GM19463 (cell line): ENCODE measurements at regions not wholly inside any gene's neighbourhood (a gene's known extent, or its start where the extent isn't known, plus 50 kb on each side); places are given as distances from the start of the nearest gene placed in this dataset.
"Not testable (repeated sequence)": the region's sequence is repeated elsewhere in the genome, so short reads cannot be mapped to it uniquely, and the experiment has no call there.

Source experiments
- ATAC-seq: cut with Tn5 transposase; IDR thresholded peaks from one replicate; pipeline ENCODE4 v1.9.1; 2021; ENCODE audit warnings: mild to moderate bottlenecking, moderate library complexity; ENCODE audit not compliant: unreplicated experiment

- ATAC-seq, result no peak
Measured at GRCh38 chr2:224263571-224264043, 138.3 kb downstream of the FAM124B start.

DNA sequence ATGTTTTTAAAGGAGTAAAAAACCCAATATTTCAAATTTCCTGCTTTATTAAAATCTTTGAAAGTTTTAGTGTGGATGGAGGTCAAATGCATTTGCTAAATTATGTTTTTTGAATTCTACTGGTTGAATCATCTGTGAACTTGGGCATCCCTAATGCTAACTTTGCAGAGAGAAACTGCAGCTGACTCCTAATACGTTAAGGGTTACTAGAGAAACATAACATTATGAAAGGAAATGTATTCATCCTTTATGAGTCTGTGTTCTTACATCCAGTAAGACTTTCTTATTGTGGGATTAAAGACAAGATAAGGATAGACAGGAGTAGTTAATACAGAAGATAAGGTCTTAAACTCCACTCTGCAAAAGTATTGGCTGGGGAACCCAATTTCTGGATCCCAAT is 140.6 kb downstream of the FAM124B start:
- no peak for ATAC-seq

DNA sequence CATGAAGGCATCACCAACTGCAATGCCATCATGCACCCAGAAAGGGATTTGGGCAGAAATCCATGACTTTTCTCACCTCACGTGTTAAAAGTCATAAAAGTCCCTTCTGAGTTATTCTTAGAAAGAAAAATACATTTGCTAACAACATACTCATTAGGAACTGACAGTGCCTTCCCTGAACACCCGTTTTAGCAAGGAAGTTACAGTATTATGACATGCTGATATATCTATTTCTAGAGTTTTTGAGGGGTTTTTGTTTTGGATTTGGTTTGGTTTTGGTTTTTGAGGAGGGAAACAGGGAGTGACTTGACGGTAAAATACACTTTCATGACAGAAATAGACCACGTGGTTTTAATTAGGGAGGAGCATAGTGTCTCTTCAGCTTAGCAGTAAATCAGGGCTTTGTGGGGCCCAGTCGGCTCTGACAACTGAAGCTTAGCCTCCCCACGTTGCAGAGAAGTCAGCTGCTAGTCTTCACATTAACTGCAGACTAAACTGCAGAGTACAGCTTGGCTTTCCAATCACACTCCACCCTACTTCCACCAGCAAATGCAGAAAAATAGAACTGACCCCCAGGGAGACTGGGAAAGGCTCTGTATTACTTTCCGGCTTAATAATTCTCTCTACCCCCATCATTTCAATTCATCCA is 141.4 kb downstream of the FAM124B start:
- ATAC-seq, result no peak

DNA sequence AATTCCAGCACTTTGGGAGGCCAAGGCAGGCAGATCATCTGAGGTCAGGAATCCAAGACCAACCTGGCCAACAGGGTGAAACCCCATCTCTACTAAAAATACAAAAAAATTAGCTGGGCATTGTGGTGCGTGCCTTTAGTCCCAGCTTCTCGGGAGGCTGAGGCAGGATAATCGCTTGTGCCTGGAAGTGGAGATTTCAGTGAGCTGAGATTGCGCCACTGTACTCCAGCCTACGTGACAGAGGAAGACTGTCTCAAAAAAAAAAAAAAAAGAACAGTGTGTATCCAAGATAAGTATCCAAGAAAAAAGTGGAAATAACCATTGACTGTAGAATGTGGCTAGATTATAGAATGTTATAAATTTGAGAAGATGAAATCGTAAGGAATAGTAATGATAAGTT is 142.1 kb downstream of the FAM124B start:
- ATAC-seq, result no peak

DNA sequence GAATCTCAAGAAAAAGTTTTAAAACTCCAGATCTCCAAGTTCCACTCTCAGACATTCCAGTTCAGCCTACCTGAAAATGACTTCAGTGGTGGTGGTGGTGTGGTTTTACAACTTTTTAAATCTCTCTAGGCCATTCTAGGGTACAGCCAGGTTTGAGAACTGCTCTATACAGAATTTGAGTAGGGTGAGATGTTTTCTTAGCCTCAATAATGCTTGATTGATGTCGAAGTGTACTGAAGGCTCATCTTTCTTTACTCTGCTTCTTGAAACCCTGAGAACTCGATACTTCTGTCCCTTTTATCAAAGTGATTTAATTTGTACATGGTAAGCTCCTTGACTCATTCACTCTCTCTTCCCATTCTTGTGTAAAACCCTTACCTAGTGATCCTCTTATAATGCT is 143.8 kb downstream of the FAM124B start:
- ATAC-seq, result no peak

DNA sequence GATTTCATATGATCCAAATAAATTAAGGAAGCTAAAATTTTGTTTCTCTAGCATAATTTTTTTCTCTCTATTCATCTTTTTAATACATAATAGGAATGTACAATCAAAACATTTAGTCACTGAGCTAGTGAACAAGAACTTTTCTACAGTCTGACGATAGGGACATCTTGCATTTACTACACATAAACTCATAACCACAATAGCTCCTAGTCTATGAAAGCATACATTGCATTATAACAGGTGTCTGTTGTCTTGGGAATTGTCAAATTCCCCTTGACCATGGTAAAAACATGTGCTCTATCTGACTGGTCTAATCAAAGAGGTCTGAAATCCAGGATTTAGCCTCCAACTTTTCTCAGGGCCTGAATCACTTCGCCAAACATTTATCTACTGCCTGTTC is 144.8 kb downstream of the FAM124B start:
- no peak for ATAC-seq

GRCh38 chr2:224253464-224253863 is 148.4 kb downstream of the FAM124B start:
- ATAC-seq, result no peak

DNA sequence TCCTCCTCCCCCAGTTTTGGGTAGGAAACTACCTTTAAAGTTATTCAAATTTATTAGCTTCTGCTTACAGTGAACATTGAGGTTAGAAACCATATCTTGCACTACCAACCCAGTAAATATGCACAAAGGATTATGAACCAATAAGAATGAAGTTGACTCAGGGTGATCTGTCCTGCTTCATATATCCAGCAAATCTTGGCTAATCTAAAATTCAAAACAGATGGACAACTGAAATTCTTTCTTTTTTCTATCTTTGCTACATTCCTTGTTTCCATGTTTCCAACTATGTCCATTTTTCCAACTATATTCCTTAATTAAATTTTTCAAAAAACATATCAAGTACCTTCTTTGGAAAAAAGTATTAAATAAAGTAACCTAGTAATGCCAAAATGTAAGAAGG is 149.3 kb downstream of the FAM124B start:
- no peak for ATAC-seq

GRCh38 chr2:224248944-224249371 is 152.9 kb downstream of the FAM124B start:
- ATAC-seq, result no peak

- no peak for ATAC-seq
Measured at GRCh38 chr2:224242561-224242960, 159.3 kb downstream of the FAM124B start.

DNA sequence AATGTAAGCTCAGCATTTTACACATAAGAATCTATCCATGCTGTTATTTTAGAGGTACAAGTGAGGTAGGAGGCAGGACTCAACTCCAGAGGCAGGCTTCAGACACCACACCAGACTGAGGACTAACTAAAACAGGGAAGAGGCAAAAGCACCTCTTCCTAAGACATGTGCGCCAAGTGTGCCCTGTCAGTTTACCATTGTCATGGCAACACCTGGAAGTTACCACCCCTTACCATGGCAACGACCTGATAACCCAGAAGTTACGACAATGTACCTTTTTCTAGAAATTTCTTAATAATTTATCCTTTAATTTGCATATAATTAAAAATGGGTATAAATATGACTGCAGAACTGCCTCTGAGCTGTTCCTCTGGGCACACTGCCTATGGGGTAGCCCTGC is 160.1 kb downstream of the FAM124B start:
- no peak for ATAC-seq

GRCh38 chr2:224241001-224241400 is 160.9 kb downstream of the FAM124B start:
- no peak for ATAC-seq

DNA sequence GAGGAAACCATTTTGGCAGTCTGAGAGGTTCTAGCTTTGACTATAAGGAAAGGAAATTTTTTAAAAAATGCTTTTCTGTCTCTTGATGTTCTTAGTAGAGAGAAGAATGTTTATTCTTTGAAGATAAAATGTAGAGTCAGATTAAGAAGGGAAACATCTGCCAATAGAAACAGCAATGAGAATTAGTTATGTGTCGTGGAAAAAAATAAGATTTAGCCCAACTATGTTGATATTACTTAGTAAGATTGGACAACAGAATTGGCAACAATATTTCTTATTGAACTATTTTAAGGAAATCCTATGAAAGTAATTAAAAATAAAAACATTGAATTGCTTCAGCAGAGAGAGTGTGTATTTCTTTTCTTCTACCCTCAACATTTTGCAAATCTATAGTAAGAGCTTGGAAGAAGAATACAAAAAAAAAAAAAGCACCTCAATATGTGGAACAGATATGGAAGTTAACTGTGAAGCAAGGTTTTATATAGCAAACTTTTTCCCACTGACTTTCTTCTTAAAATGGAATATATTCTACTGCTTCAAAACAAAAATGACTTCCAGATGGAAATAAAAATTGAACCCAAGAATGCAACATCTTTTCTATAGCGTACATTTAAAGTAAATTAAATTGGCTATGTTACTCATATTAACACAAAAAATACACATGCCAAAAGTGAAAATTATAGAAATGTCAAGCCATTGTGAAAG is 177.9 kb downstream of the FAM124B start:
- no peak for ATAC-seq

- no peak for ATAC-seq
Measured at GRCh38 chr2:224222974-224223373, 178.9 kb downstream of the FAM124B start.

GRCh38 chr2:224222291-224222690 is 179.6 kb downstream of the FAM124B start:
- no peak for ATAC-seq

DNA sequence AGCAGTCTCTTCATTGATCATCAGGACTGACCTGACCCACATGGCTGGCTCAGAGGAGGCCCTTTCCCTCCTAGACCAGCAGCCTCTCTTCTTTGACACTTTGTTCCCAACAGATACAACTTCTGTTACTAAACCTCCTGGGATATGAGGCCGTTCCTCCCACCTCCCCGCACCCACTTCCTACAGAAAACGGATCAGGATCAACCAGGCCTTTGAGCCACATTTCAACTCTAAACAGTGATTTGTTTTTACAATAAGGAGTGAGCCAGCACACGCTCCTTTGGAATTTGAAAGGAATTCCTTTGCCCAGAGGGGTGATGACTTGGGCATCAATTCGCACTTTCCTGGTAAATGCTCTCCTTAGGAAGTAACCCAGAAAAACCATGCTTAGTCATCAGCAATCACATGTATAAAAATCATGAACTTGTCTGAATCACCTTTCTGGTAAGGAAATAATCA is 180.4 kb downstream of the FAM124B start:
- no peak for ATAC-seq

GRCh38 chr2:224220586-224221255 is 181.2 kb downstream of the FAM124B start:
- no peak for ATAC-seq

DNA sequence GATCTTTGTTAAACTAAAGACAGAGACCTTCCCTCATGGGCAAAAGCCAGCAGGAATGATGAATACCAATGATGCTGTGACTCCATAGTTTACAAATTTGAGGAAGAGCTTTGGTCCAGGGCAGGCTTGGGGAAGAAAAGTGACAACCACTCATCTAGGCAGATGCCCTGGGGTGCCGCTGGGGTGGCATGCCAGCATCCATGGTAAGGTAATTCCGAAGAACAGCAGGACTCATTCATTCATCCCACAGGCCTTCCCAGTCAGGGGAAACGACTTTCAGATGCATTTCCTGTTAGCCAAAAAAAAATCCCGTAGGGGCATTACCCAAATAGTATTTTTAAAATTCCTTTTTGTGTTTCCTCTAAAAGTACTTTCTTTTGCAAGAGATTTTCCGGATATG is 180.7 kb upstream of the SERPINE2 start:
- no peak for ATAC-seq

DNA sequence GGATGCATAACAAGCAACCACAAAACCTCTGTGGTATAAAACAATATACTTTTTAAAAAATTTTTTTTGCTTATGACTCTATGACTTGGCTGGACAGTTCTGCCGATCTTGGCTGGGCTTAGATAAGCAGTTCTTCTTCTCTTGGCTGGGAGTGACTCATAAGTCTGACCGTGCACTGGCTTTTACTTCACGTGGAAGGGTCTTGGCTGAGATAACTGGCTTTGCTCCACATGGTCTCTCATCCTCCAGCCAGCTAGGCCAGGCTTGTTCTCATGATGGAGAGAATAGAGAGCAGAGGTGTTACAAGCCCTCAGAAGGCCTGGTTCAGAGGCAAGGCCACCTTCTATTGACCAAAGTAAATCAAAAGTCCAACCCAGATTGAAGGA is 178.9 kb upstream of the SERPINE2 start:
- ATAC-seq, result no peak

DNA sequence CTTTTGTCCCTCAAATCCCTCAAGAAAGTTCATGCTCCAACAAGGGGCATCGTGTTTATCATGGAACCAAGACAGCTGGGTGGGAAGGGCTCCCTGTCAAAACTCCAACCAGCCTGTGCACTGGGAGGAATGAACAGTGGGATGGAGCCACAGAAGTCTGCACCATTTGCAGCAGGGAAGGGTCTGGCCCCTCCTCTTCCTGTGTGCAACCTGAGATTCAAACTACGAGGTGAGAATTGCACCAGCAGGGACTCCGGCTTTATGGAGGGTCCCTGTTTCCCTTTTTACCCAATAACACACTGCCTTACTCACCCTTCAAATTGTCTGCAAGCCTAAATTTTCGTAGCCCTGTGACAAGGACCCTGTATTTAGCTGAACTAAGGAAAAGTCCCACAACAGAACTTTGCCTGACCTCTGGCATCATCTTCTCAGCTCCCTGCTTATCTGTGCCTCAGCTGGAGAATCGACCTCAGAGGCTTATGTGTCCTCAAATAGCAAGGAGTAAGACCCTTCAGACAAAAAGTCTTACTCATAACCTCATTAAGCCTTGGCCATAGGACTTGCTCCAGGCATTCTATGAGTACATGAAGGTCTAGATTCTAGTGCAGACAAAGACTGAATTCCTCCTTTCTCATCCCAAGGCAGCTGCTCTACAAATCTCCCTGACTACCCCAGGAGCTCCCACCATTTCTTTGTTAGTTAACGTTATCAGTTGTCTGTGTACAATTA is 178.3 kb upstream of the SERPINE2 start:
- ATAC-seq, result no peak

DNA sequence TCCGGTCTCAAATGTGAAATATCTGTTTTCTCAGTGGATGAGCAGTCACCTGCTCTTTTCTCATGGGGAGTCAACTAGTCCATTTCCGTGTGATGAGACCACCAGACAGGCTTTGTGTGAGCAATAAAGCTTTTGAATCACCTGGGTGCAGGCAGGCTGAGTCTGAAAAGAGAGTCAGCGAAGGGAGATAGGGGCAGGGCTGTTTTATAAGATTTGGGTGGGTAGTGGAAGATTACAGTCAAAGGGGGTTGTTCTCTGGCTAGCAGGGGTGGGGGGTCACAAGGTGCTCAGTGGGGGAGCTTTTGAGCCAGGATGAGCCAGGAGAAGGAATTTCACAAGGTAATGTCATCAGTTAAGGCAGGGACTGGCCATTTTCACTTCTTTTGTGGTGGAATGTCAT is 176.5 kb upstream of the SERPINE2 start:
- ATAC-seq, result not testable (repeated sequence)
